Prostate gland (tissue), 2 donors: ENCODE measurements at regions not wholly inside any gene's neighbourhood (a gene's known extent, or its start where the extent isn't known, plus 50 kb on each side); places are given as distances from the start of the nearest gene placed in this dataset.

ENCODE experiments used
- CTCF ChIP-seq, 4 experiments: fragments of 200-600 bp in 2 of 4; fragments of 450-650 bp in 2 of 4; sonication (generic) in 2 of 4; IDR thresholded peaks; 1 replicate in 3 of 4; 2 replicates in 1 of 4; pipeline ENCODE4 v1.5.1; 2016 to 2019; ENCODE audit warnings: antibody characterized with exemption in 4 of 4, mild to moderate bottlenecking in 2 of 4, moderate library complexity in 2 of 4
- POLR2AphosphoS5 ChIP-seq: sonication (generic); formaldehyde crosslinking; IDR thresholded peaks from one replicate; pipeline ENCODE4 v1.6.1; 2017; ENCODE audit warnings: antibody characterized with exemption

GRCh38 chr18:77935342-77935741 lies 685.7 kb downstream of the GALR1 start:
- no peak for TF ChIP-seq CTCF (IDR thresholded peaks at IDR 0.05)
- no peak for TF ChIP-seq POLR2AphosphoS5
